ENCODE measurements at regions not wholly inside any gene's neighbourhood (a gene's known extent, or its start where the extent isn't known, plus 50 kb on each side); places are given as distances from the start of the nearest gene placed in this dataset.
A peak's percentile ranks its signal among the peaks of the same experiment; 100 is the strongest.
"Not testable (repeated sequence)": the region's sequence is repeated elsewhere in the genome, so short reads cannot be mapped to it uniquely, and the experiment has no call there.

- DNase-seq, result no peak
Measured at GRCh38 chr14:38000340-38000739, 207.4 kb upstream of the SSTR1 start.

- no peak for DNase-seq
Measured at GRCh38 chr14:38001501-38001900, 206.2 kb upstream of the SSTR1 start.

- DNase-seq, result no peak
Measured at GRCh38 chr14:38003746-38004609, 203.7 kb upstream of the SSTR1 start.

GRCh38 chr14:38004610-38004879 lies 203.2 kb upstream of the SSTR1 start:
- DNase-seq, result no peak

GRCh38 chr14:38011156-38011555 lies 196.5 kb upstream of the SSTR1 start:
- not testable (repeated sequence) for DNase-seq

GRCh38 chr14:38012056-38012455 lies 195.6 kb upstream of the SSTR1 start:
- no peak for DNase-seq

GRCh38 chr14:38016497-38016896 lies 191.2 kb upstream of the SSTR1 start:
- DNase-seq, result peak in 1 of 2 experiments; percentile 6

GRCh38 chr14:38021861-38022260 lies 185.8 kb upstream of the SSTR1 start:
- DNase-seq, result no peak

GRCh38 chr14:38022775-38023174 lies 184.9 kb upstream of the SSTR1 start:
- no peak for DNase-seq

GRCh38 chr14:38038171-38038570 lies 169.5 kb upstream of the SSTR1 start:
- DNase-seq, result no peak

GRCh38 chr14:38038986-38039385 lies 168.7 kb upstream of the SSTR1 start:
- no peak for DNase-seq

GRCh38 chr14:38039496-38039895 lies 168.2 kb upstream of the SSTR1 start:
- no peak for DNase-seq

- no peak for DNase-seq
Measured at GRCh38 chr14:38040411-38040810, 167.3 kb upstream of the SSTR1 start.

- DNase-seq, result no peak
Measured at GRCh38 chr14:38042322-38042721, 165.4 kb upstream of the SSTR1 start.

- DNase-seq, result no peak
Measured at GRCh38 chr14:38044710-38045109, 163.0 kb upstream of the SSTR1 start.

- no peak for DNase-seq
Measured at GRCh38 chr14:38045461-38045860, 162.2 kb upstream of the SSTR1 start.

- no peak for DNase-seq
Measured at GRCh38 chr14:38046160-38046559, 161.5 kb upstream of the SSTR1 start.

- DNase-seq, result no peak
Measured at GRCh38 chr14:38047195-38047902, 160.4 kb upstream of the SSTR1 start.

GRCh38 chr14:38053666-38054065 lies 154.0 kb upstream of the SSTR1 start:
- DNase-seq, result no peak

- DNase-seq, result no peak
Measured at GRCh38 chr14:38056270-38056669, 151.4 kb upstream of the SSTR1 start.

GRCh38 chr14:38062223-38062622 lies 145.5 kb upstream of the SSTR1 start:
- DNase-seq, result not testable (repeated sequence)

- DNase-seq, result no peak
Measured at GRCh38 chr14:38063711-38064320, 143.9 kb upstream of the SSTR1 start.

- DNase-seq, result no peak
Measured at GRCh38 chr14:38065106-38065762, 142.5 kb upstream of the SSTR1 start.

Measured in Kasumi-1 (cell line).